ENCODE measurements at regions not wholly inside any gene's neighbourhood (a gene's known extent, or its start where the extent isn't known, plus 50 kb on each side); places are given as distances from the start of the nearest gene placed in this dataset.

DNA sequence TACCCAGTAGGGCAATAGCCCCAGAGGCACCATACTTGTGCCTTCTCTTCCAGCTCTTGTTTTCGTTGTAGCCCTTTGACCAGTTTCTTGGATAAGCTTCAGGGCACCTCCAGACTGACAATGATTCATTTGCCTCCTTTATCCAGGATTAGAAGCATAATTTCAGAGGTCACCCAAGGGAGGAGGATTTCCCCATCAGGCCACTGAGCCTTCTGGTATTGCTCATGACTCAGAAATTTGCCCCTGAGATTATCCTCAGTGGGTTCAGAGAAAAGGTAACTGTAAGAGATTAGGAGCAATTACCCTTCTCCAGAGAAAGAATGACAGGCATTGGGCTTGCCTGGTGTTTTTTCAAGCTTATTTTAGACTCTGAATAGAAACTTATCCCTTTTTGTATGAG, 147.9 kb downstream of the MSX2 start:
- no peak for TF ChIP-seq CTCF (IDR thresholded peaks at IDR 0.05)
- no peak for TF ChIP-seq EP300 (IDR thresholded peaks at IDR 0.05)
- no peak for TF ChIP-seq POLR2AphosphoS5 (IDR thresholded peaks at IDR 0.05)
- TF ChIP-seq POLR2A (IDR thresholded peaks at IDR 0.05) = no peak

All from sigmoid colon (tissue), 4 donors.